ENCODE measurements at regions not wholly inside any gene's neighbourhood (a gene's known extent, or its start where the extent isn't known, plus 50 kb on each side); places are given as distances from the start of the nearest gene placed in this dataset.

DNA sequence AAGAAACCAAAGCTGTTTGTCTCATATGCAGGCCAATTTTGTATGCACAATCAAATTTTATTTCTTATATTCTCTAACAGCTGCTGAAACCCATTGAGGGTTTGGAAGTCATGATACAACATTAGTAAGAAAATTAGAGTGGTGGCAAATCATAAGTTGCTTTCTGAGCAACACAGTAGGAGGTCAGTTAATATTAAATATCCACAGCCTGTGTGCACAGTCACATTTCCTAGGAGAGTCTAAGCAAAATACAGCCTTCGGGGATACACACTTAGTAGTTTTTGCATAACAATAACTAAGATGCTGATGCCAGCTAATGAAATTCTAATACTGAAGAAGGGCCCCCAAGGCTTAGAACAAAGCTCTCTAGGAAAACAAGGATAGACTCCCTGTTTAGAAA is 209.6 kb upstream of the E2F7 start:
- no peaks in the 10 kb centered on the region for H3K9me3 Mint-ChIP-seq
- H4K8ac ChIP-seq (replicated peaks; ENCODE audit: insufficient read length, low read depth, low read length): no peak overlapping the region
- no peak overlapping the region for H3K4me3 Mint-ChIP-seq
- H4K5ac ChIP-seq (ENCODE audit: insufficient read length, low read depth, low read length): no peak overlapping the region
- no peak overlapping the region for H2BK5ac ChIP-seq (ENCODE audit: insufficient read length, low read length)
- no peak overlapping the region for H2BK12ac ChIP-seq (ENCODE audit: insufficient read length, low read depth, low read length)
- no peaks in the 10 kb centered on the region for H3K9me3 ChIP-seq (ENCODE audit: control insufficient read depth, low read depth, low read length)
- no peak overlapping the region for H2BK120ac ChIP-seq (ENCODE audit: low read depth, low read length, poor library complexity, severe bottlenecking)
- no peak overlapping the region for H3T11ph ChIP-seq (ENCODE audit: low read length)
- WGBS (ENCODE audit: extremely low coverage, insufficient read length, low lambda C conversion rate): no CpG with 5 or more reads among the region's 1 CpG
- H3K27ac ChIP-seq (ENCODE audit: insufficient read length, low read depth, low read length): no peak overlapping the region
- H3K9ac ChIP-seq (ENCODE audit: extremely low read depth, insufficient read length, low read length): no peak overlapping the region
- no peaks in the 10 kb centered on the region for H4K20me1 ChIP-seq (ENCODE audit: control insufficient read depth, insufficient read depth, insufficient read length)
- no peak overlapping the region for H3K56ac ChIP-seq (ENCODE audit: insufficient read length, low read depth, low read length)
- no peak overlapping the region for H2AK5ac ChIP-seq (ENCODE audit: insufficient read length, low read length)
- no peak overlapping the region for H2AFZ ChIP-seq (ENCODE audit: low read length)
- no peaks in the 10 kb centered on the region for H3K27me3 Mint-ChIP-seq (ENCODE audit: low read depth)
- no peak overlapping the region for H2BK15ac ChIP-seq (ENCODE audit: low read depth, low read length)
- no peak overlapping the region for H3K4ac ChIP-seq (ENCODE audit: low read depth, low read length)
- no peaks in the 10 kb centered on the region for H3K79me1 ChIP-seq (ENCODE audit: insufficient read depth, low read depth, low read length, poor library complexity, severe bottlenecking)
- H3K23me2 ChIP-seq (ENCODE audit: insufficient read length, low read depth, low read length, poor library complexity, severe bottlenecking): no peaks in the 10 kb centered on the region
- peaks cover 14 to 20% of the 10 kb centered on the region in 2 experiments for H3K4me1 Mint-ChIP-seq
- TF ChIP-seq, protein P1, sequence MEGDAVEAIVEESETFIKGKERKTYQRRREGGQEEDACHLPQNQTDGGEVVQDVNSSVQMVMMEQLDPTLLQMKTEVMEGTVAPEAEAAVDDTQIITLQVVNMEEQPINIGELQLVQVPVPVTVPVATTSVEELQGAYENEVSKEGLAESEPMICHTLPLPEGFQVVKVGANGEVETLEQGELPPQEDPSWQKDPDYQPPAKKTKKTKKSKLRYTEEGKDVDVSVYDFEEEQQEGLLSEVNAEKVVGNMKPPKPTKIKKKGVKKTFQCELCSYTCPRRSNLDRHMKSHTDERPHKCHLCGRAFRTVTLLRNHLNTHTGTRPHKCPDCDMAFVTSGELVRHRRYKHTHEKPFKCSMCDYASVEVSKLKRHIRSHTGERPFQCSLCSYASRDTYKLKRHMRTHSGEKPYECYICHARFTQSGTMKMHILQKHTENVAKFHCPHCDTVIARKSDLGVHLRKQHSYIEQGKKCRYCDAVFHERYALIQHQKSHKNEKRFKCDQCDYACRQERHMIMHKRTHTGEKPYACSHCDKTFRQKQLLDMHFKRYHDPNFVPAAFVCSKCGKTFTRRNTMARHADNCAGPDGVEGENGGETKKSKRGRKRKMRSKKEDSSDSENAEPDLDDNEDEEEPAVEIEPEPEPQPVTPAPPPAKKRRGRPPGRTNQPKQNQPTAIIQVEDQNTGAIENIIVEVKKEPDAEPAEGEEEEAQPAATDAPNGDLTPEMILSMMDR (conservative IDR thresholded peaks at IDR 0.05): no peak
- H3K4me2 ChIP-seq (ENCODE audit: insufficient read depth, insufficient read length, low read length): no peak overlapping the region
- H3K18ac ChIP-seq (ENCODE audit: insufficient read length, low read depth, low read length): no peak overlapping the region
- H3K4me1 ChIP-seq (ENCODE audit: insufficient read depth, low read length): no peaks in the 10 kb centered on the region; the same call in 1 of the 2 replicates
- H2BK20ac ChIP-seq (ENCODE audit: low read depth, low read length, poor library complexity, severe bottlenecking): no peak overlapping the region
- no peak overlapping the region for H3K27ac Mint-ChIP-seq
- no peak overlapping the region for H3K14ac ChIP-seq (ENCODE audit: insufficient read depth, low read length)
- no peaks in the 10 kb centered on the region for H3K27me3 ChIP-seq (ENCODE audit: insufficient read depth, low read length)
- H4K91ac ChIP-seq (ENCODE audit: insufficient read length, low read depth, low read length): no peak overlapping the region
- no peaks in the 10 kb centered on the region for H3K36me3 Mint-ChIP-seq (ENCODE audit: insufficient read depth in 1 of 3, low read depth in 3 of 3)
- DNase-seq: no peak
- H3K79me2 ChIP-seq (ENCODE audit: insufficient read depth, low read length): no peaks in the 10 kb centered on the region; the same call in 1 of the 2 replicates
- H3K23ac ChIP-seq (ENCODE audit: insufficient read length, low read depth, low read length): no peak overlapping the region
